GM23248 (cell line): ENCODE measurements at regions not wholly inside any gene's neighbourhood (a gene's known extent, or its start where the extent isn't known, plus 50 kb on each side); places are given as distances from the start of the nearest gene placed in this dataset.

Experiments used
- EZH2 ChIP-seq: fragments of 200-600 bp; sonication (generic); IDR thresholded peaks from 2 replicates; pipeline ENCODE4 v1.6.1; 2018; ENCODE audit warnings: antibody characterized with exemption, mild to moderate bottlenecking; ENCODE audit not compliant: insufficient read depth, poor library complexity, severe bottlenecking
- EZH2phosphoT487 ChIP-seq: fragments of 200-600 bp; sonication (generic); IDR thresholded peaks from 2 replicates; pipeline ENCODE4 v1.6.1; 2018; ENCODE audit warnings: antibody characterized with exemption, moderate library complexity, mild to moderate bottlenecking, low read depth; ENCODE audit not compliant: insufficient read depth

GRCh38 chr9:105178076-105178475, 66.4 kb upstream of the SLC44A1 start:
- no peak for TF ChIP-seq EZH2
- no peak for TF ChIP-seq EZH2phosphoT487
